ENCODE measurements at regions not wholly inside any gene's neighbourhood (a gene's known extent, or its start where the extent isn't known, plus 50 kb on each side); places are given as distances from the start of the nearest gene placed in this dataset.

DNA sequence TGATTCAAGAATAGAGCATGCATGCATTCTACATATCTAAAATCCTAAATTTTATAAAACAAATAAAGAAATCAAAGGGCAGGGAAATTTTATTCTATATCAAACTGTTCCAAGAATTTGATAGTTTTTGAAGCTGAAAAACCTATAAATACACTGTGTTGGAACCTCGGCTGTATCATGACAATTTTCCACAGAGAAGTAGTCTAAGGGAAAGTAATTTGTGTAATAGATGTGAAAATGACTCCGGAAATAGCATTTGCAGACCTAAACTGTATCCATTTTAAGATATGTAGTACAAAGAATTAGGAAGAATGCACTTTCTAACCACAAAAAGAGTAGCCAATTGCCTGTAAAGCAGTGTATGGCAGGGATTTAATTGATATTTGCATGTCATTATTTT lies 112.5 kb upstream of the WDR17 start:
- TF ChIP-seq JUND (IDR thresholded peaks at IDR 0.05) (no peak), EZH2 (IDR thresholded peaks at IDR 0.05) (no peak), POLR2A (IDR thresholded peaks at IDR 0.05; ENCODE audit: borderline replicate concordance, extremely low read depth, insufficient read depth, insufficient read length) (no peak), ZFX (IDR thresholded peaks at IDR 0.05) (no peak), ZNF274 (IDR thresholded peaks at IDR 0.05; ENCODE audit: low read depth, low read length) (no peak), SRF (IDR thresholded peaks at IDR 0.05; ENCODE audit: low read depth) (no peak), CBX3 (IDR thresholded peaks at IDR 0.05; ENCODE audit: low read depth) (no peak), ELF1 (IDR thresholded peaks at IDR 0.05; ENCODE audit: borderline replicate concordance, low read depth) (no peak), RAD21 (IDR thresholded peaks at IDR 0.05; ENCODE audit: low read depth) (no peak)
- TF ChIP-seq, protein P1, sequence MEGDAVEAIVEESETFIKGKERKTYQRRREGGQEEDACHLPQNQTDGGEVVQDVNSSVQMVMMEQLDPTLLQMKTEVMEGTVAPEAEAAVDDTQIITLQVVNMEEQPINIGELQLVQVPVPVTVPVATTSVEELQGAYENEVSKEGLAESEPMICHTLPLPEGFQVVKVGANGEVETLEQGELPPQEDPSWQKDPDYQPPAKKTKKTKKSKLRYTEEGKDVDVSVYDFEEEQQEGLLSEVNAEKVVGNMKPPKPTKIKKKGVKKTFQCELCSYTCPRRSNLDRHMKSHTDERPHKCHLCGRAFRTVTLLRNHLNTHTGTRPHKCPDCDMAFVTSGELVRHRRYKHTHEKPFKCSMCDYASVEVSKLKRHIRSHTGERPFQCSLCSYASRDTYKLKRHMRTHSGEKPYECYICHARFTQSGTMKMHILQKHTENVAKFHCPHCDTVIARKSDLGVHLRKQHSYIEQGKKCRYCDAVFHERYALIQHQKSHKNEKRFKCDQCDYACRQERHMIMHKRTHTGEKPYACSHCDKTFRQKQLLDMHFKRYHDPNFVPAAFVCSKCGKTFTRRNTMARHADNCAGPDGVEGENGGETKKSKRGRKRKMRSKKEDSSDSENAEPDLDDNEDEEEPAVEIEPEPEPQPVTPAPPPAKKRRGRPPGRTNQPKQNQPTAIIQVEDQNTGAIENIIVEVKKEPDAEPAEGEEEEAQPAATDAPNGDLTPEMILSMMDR (IDR thresholded peaks at IDR 0.05 in 2 of 3, conservative IDR thresholded peaks at IDR 0.05 in 1 of 3; ENCODE audit: borderline replicate concordance in 1 of 3, insufficient read depth in 1 of 3, low read depth in 2 of 3, low read length in 2 of 3) = no peak
